ENCODE measurements at regions not wholly inside any gene's neighbourhood (a gene's known extent, or its start where the extent isn't known, plus 50 kb on each side); places are given as distances from the start of the nearest gene placed in this dataset.

GRCh38 chr4:100708776-100709175, 191.0 kb upstream of the EMCN start:
- TF ChIP-seq POLR2A (IDR thresholded peaks at IDR 0.05; ENCODE audit: low read depth, low read length) (no peak), TAF1 (IDR thresholded peaks at IDR 0.05; ENCODE audit: borderline replicate concordance, low read depth, low read length) (no peak), POLR2AphosphoS5 (IDR thresholded peaks at IDR 0.05; ENCODE audit: low read depth, low read length) (no peak)
- FAIRE-seq: no peak
- no peak for DNase-seq (ENCODE audit: insufficient read length)

- FAIRE-seq: no peak
- no peak for TF ChIP-seq TAF1 (IDR thresholded peaks at IDR 0.05; ENCODE audit: borderline replicate concordance, low read depth, low read length)
- no peak for TF ChIP-seq POLR2A (IDR thresholded peaks at IDR 0.05; ENCODE audit: low read depth, low read length)
- TF ChIP-seq POLR2AphosphoS5 (IDR thresholded peaks at IDR 0.05; ENCODE audit: low read depth, low read length): no peak
- no peak for DNase-seq (ENCODE audit: insufficient read length)
Observed at GRCh38 chr4:100707786-100708185, 190.0 kb upstream of the EMCN start.

- FAIRE-seq (no peak), DNase-seq (ENCODE audit: insufficient read length) (no peak)
- no peak for TF ChIP-seq TAF1 (IDR thresholded peaks at IDR 0.05; ENCODE audit: borderline replicate concordance, low read depth, low read length)
- TF ChIP-seq POLR2AphosphoS5 (IDR thresholded peaks at IDR 0.05; ENCODE audit: low read depth, low read length): no peak
- no peak for TF ChIP-seq POLR2A (IDR thresholded peaks at IDR 0.05; ENCODE audit: low read depth, low read length)
Observed at GRCh38 chr4:100696531-100696930, 178.7 kb upstream of the EMCN start.

- TF ChIP-seq POLR2AphosphoS5 (IDR thresholded peaks at IDR 0.05; ENCODE audit: low read depth, low read length) (no peak), TAF1 (IDR thresholded peaks at IDR 0.05; ENCODE audit: borderline replicate concordance, low read depth, low read length) (no peak)
- DNase-seq (ENCODE audit: insufficient read length) (no peak), FAIRE-seq (no peak)
Observed at GRCh38 chr4:100695871-100696270, 178.0 kb upstream of the EMCN start.

- DNase-seq (ENCODE audit: insufficient read length) (no peak), FAIRE-seq (no peak)
- TF ChIP-seq POLR2A (IDR thresholded peaks at IDR 0.05; ENCODE audit: low read depth, low read length) (no peak), TAF1 (IDR thresholded peaks at IDR 0.05; ENCODE audit: borderline replicate concordance, low read depth, low read length) (no peak), POLR2AphosphoS5 (IDR thresholded peaks at IDR 0.05; ENCODE audit: low read depth, low read length) (no peak)
Observed at GRCh38 chr4:100695039-100695654, 177.3 kb upstream of the EMCN start.

- DNase-seq (ENCODE audit: insufficient read length) (no peak), FAIRE-seq (no peak)
- TF ChIP-seq POLR2AphosphoS5 (IDR thresholded peaks at IDR 0.05; ENCODE audit: low read depth, low read length) (no peak), TAF1 (IDR thresholded peaks at IDR 0.05; ENCODE audit: borderline replicate concordance, low read depth, low read length) (no peak), POLR2A (IDR thresholded peaks at IDR 0.05; ENCODE audit: low read depth, low read length) (no peak)
Observed at GRCh38 chr4:100694467-100694866, 176.6 kb upstream of the EMCN start.

GRCh38 chr4:100690812-100691211, 173.0 kb upstream of the EMCN start:
- TF ChIP-seq TAF1 (IDR thresholded peaks at IDR 0.05; ENCODE audit: borderline replicate concordance, low read depth, low read length): no peak
- no peak for TF ChIP-seq POLR2AphosphoS5 (IDR thresholded peaks at IDR 0.05; ENCODE audit: low read depth, low read length)
- no peak for TF ChIP-seq POLR2A (IDR thresholded peaks at IDR 0.05; ENCODE audit: low read depth, low read length)
- no peak for DNase-seq (ENCODE audit: insufficient read length)
- FAIRE-seq: no peak

- DNase-seq (ENCODE audit: insufficient read length): no peak
- FAIRE-seq: no peak
- no peak for TF ChIP-seq POLR2A (IDR thresholded peaks at IDR 0.05; ENCODE audit: low read depth, low read length)
- TF ChIP-seq TAF1 (IDR thresholded peaks at IDR 0.05; ENCODE audit: borderline replicate concordance, low read depth, low read length): no peak
- TF ChIP-seq POLR2AphosphoS5 (IDR thresholded peaks at IDR 0.05; ENCODE audit: low read depth, low read length): no peak
Observed at GRCh38 chr4:100688368-100688767, 170.5 kb upstream of the EMCN start.

GRCh38 chr4:100682477-100683218, 164.8 kb upstream of the EMCN start:
- FAIRE-seq (no peak), DNase-seq (ENCODE audit: insufficient read length) (no peak)
- TF ChIP-seq TAF1 (IDR thresholded peaks at IDR 0.05; ENCODE audit: borderline replicate concordance, low read depth, low read length) (no peak), POLR2A (IDR thresholded peaks at IDR 0.05; ENCODE audit: low read depth, low read length) (no peak), POLR2AphosphoS5 (IDR thresholded peaks at IDR 0.05; ENCODE audit: low read depth, low read length) (no peak)

GRCh38 chr4:100681289-100681688, 163.5 kb upstream of the EMCN start:
- FAIRE-seq (no peak), DNase-seq (ENCODE audit: insufficient read length) (no peak)
- TF ChIP-seq POLR2A (IDR thresholded peaks at IDR 0.05; ENCODE audit: low read depth, low read length) (no peak), POLR2AphosphoS5 (IDR thresholded peaks at IDR 0.05; ENCODE audit: low read depth, low read length) (no peak), TAF1 (IDR thresholded peaks at IDR 0.05; ENCODE audit: borderline replicate concordance, low read depth, low read length) (no peak)

- DNase-seq (ENCODE audit: insufficient read length) (no peak), FAIRE-seq (no peak)
- TF ChIP-seq POLR2A (IDR thresholded peaks at IDR 0.05; ENCODE audit: low read depth, low read length) (no peak), POLR2AphosphoS5 (IDR thresholded peaks at IDR 0.05; ENCODE audit: low read depth, low read length) (no peak), TAF1 (IDR thresholded peaks at IDR 0.05; ENCODE audit: borderline replicate concordance, low read depth, low read length) (no peak)
Observed at GRCh38 chr4:100679926-100680325, 162.1 kb upstream of the EMCN start.

GRCh38 chr4:100674976-100675375, 157.2 kb upstream of the EMCN start:
- DNase-seq (ENCODE audit: insufficient read length) (no peak), FAIRE-seq (no peak)
- TF ChIP-seq POLR2A (IDR thresholded peaks at IDR 0.05; ENCODE audit: low read depth, low read length) (no peak), POLR2AphosphoS5 (IDR thresholded peaks at IDR 0.05; ENCODE audit: low read depth, low read length) (no peak)

All from GM12892 (cell line).